ENCODE measurements at regions not wholly inside any gene's neighbourhood (a gene's known extent, or its start where the extent isn't known, plus 50 kb on each side); places are given as distances from the start of the nearest gene placed in this dataset.

DNA sequence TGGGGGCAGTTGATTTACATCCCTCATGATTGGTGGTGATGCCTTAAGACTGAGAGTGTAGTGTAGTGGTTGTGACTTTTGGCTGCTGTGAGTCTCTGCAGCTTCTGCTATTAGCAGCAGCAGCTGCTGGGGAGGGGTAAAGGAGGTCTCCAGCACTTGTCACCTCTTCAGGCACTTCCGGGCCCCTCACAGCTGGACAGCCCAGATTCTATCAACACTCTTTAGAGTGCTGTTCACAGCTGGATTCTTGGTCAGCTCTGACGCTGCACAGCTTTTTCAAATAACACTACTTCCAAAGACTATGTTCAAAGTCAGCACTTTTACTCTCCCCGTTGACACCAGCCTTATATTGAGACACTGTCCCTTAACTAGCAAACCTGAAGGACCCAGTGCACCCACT is 396.0 kb downstream of the MEIS1 start:
- TF ChIP-seq GATA2 (IDR thresholded peaks at IDR 0.05; ENCODE audit: low read depth, low read length) (no peak), GATA3 (IDR thresholded peaks at IDR 0.05; ENCODE audit: low read depth, low read length) (no peak)

All from SH-SY5Y (cell line).